CD4-positive, alpha-beta T cell (primary cell): ENCODE measurements at regions not wholly inside any gene's neighbourhood (a gene's known extent, or its start where the extent isn't known, plus 50 kb on each side); places are given as distances from the start of the nearest gene placed in this dataset.

ENCODE experiments used
- ATAC-seq: fragments of 200-7000 bp; cut with Tn5 transposase; one replicate; pipeline ENCODE4 v1.10.0; 2022; ENCODE audit warnings: mild to moderate bottlenecking; ENCODE audit not compliant: poor library complexity
- CTCF ChIA-PET: fragments of 350-600 bp; sonication (Branson Sonifier 250); formaldehyde crosslinking; loops from one replicate; lab custom pipeline; 2021; ENCODE audit warnings: antibody characterized with exemption, inconsistent platforms; lab: Charles Lee
- POLR2A ChIA-PET: fragments of 350-600 bp; sonication (Branson Sonifier 250); formaldehyde crosslinking; loops from one replicate; lab custom pipeline; 2021; ENCODE audit warnings: antibody characterized with exemption, inconsistent platforms; lab: Charles Lee
- DNase-seq, 14 experiments: peaks; one replicate each; pipeline ENCODE4 v3.0.0-alpha.2; 2013 to 2020; ENCODE audit warnings: mixed read lengths in 2 of 14
- H3K27ac ChIP-seq, 2 donors: one replicate each; pipeline versions ENCODE4 v1.5.1 to v1.7.0; 2013; ENCODE audit warnings: low read length in 2 of 2, low read depth in 1 of 2, mild to moderate bottlenecking in 1 of 2
- H3K27me3 ChIP-seq, 2 experiments: 1 replicate in 1 of 2; 2 replicates in 1 of 2; pipeline versions ENCODE4 v1.6.1 to v1.7.0; 2013; ENCODE audit warnings: low read length in 2 of 2, control low read depth in 1 of 2, mild to moderate bottlenecking in 1 of 2, moderate library complexity in 1 of 2; ENCODE audit not compliant: insufficient read depth in 2 of 2, control insufficient read depth in 1 of 2
- H3K36me3 ChIP-seq: one replicate; pipeline ENCODE4 v1.6.1; 2013; ENCODE audit warnings: low read length, control low read depth; ENCODE audit not compliant: insufficient read depth
- H3K4me1 ChIP-seq: one replicate; pipeline ENCODE4 v1.6.1; 2013; ENCODE audit warnings: low read length, control low read depth; ENCODE audit not compliant: insufficient read depth
- H3K4me3 ChIP-seq: one replicate; pipeline ENCODE4 v1.5.1; 2013; ENCODE audit warnings: mild to moderate bottlenecking, low read length, moderate library complexity
- H3K9me3 ChIP-seq, 2 experiments: 1 replicate in 1 of 2; 2 replicates in 1 of 2; pipeline versions ENCODE4 v1.6.1 to v1.7.0; 2013; ENCODE audit warnings: low read length in 2 of 2, mild to moderate bottlenecking in 2 of 2, control low read depth in 1 of 2, moderate library complexity in 1 of 2; ENCODE audit not compliant: control insufficient read depth in 1 of 2, insufficient read depth in 1 of 2
- H3K27ac Mint-ChIP-seq: one replicate; pipeline ENCODE4 v1.8.0; 2020; ENCODE audit warnings: mixed read lengths
- H3K27me3 Mint-ChIP-seq: one replicate; pipeline ENCODE4 v1.8.0; 2021; ENCODE audit warnings: mixed read lengths
- H3K36me3 Mint-ChIP-seq: one replicate; pipeline ENCODE4 v1.8.0; 2021; ENCODE audit warnings: low read depth, mixed read lengths
- H3K4me1 Mint-ChIP-seq: one replicate; pipeline ENCODE4 v1.8.0; 2021; ENCODE audit warnings: low read depth, mixed read lengths
- H3K4me3 Mint-ChIP-seq: one replicate; pipeline ENCODE4 v1.8.0; 2020; ENCODE audit warnings: mild to moderate bottlenecking, mixed read lengths
- H3K9me3 Mint-ChIP-seq: one replicate; pipeline ENCODE4 v1.8.0; 2020; ENCODE audit warnings: mixed read lengths
- CTCF ChIP-seq: fragments of 200-600 bp; IDR thresholded peaks from one replicate; pipeline ENCODE4 v1.8.0; 2022; ENCODE audit warnings: antibody characterized with exemption, mild to moderate bottlenecking
- intact Hi-C, 2 experiments: fragments of 100-400 bp; cut with DNase I in 1 of 2; cut with micrococcal nuclease in 1 of 2; formaldehyde crosslinking; loops; one replicate each; pipeline versions ENCODE4 v1.15.1 to v1.9.0; 2023 to 2025; cut with DNase I, micrococcal nuclease

GRCh38 chr16:17529982-17530760 is 59.4 kb upstream of the XYLT1 start:
- Histone ChIP-seq H3K36me3 (no peaks in the 10 kb centered on the region), H3K27ac (peak overlapping the region; percentile 30 to 76), H3K4me3 (peak overlapping the region; percentile 64), H3K27me3 (no peaks in the 10 kb centered on the region), H3K9me3 (no peaks in the 10 kb centered on the region), H3K4me1 (peaks cover 13% of the 10 kb centered on the region)
- ChIA-PET CTCF (no interaction called here), POLR2A (no interaction called here)
- intact Hi-C loops, result loop anchor here in 1 of 2 experiments (10.0 kb wide), 1 partner anchor 45 kb away; no protein-coding TSS in a partner anchor
- Mint-ChIP-seq H3K9me3 (no peaks in the 10 kb centered on the region), H3K27ac (peak overlapping the region; percentile 80), H3K4me1 (peaks cover 17% of the 10 kb centered on the region), H3K36me3 (no peaks in the 10 kb centered on the region), H3K4me3 (peak overlapping the region; percentile 82), H3K27me3 (no peaks in the 10 kb centered on the region)
- ATAC-seq (peak; percentile 90), DNase-seq (peak in 11 of 14 experiments; percentile 6 to 81 (median 27))
- no peak for TF ChIP-seq CTCF

DNA sequence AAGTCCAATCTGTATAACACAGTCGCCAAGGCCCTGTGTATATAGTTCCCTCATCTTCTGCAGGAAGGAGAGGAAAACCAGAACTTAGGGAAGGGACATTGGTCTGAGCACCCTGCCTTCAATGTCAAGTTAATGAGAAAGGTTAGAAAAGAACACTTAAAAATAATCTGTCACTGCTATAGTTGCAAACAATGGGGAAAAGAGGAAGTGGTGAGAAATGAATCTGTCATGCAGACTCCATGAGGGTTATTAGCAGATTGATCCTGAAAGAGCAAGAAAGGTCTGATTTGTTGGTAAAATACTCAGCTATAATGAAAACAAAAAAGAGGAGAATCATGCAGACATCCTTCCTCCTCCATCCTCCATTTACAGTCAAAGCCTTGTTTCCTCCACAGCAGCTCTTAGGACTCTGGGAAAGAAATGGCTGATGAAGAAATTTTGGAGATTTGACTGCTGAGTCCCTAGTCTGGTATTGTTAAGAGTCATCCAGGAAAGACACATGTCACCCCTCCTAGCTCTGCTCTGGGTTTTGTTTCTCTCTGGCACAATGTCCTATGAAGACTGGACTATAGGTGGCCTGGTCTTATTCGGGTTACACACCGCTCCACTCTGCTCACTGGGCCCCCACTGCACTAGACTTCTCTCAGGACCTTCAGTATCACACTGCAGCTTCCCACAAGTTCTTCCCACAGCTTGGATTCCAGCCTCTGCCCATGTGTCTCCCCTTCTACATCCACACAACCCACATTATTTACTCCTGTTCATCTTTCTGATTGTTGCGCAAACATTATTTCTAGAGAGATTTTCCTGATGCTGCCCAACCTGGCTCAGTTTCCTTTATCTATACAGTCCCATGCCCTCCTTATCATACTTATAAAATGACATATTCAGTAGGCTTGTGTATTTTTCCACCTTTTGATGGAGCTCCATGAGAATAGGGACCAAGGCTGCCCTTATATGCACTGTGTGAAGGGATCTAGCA is 56.5 kb upstream of the XYLT1 start:
- POLR2A ChIA-PET, result no interaction called here
- H3K27ac ChIP-seq, result no peak overlapping the region
- Mint-ChIP-seq H3K9me3 (no peaks in the 10 kb centered on the region), H3K27me3 (peaks cover 4% of the 10 kb centered on the region), H3K4me3 (no peak overlapping the region), H3K4me1 (peaks cover 17% of the 10 kb centered on the region), H3K36me3 (no peaks in the 10 kb centered on the region), H3K27ac (no peak overlapping the region)
- no peak for TF ChIP-seq CTCF
- no peaks in the 10 kb centered on the region for H3K9me3 ChIP-seq
- intact Hi-C loops, result no loop called here
- H3K27me3 ChIP-seq, result no peaks in the 10 kb centered on the region
- peak in 1 of 14 experiments; percentile 18 for DNase-seq
- no peak overlapping the region for H3K4me3 ChIP-seq
- H3K36me3 ChIP-seq, result no peaks in the 10 kb centered on the region
- CTCF ChIA-PET, result no interaction called here
- ATAC-seq, result no peak
- H3K4me1 ChIP-seq, result peaks cover 13% of the 10 kb centered on the region

- H3K27ac Mint-ChIP-seq, result no peak overlapping the region
- peaks cover 4% of the 10 kb centered on the region for H3K27me3 Mint-ChIP-seq
- DNase-seq (no peak), ATAC-seq (no peak)
- Histone ChIP-seq H3K27me3 (peaks cover 0 to 5% of the 10 kb centered on the region in 2 experiments), H3K36me3 (no peaks in the 10 kb centered on the region), H3K27ac (no peak overlapping the region), H3K9me3 (no peaks in the 10 kb centered on the region), H3K4me3 (no peak overlapping the region), H3K4me1 (peaks cover under 1% of the 10 kb centered on the region)
- peaks cover 9% of the 10 kb centered on the region for H3K4me1 Mint-ChIP-seq
- H3K36me3 Mint-ChIP-seq, result no peaks in the 10 kb centered on the region
- ChIA-PET POLR2A (no interaction called here), CTCF (no interaction called here)
- no peaks in the 10 kb centered on the region for H3K9me3 Mint-ChIP-seq
- TF ChIP-seq CTCF, result no peak
- no peak overlapping the region for H3K4me3 Mint-ChIP-seq
- intact Hi-C loops, result no loop called here
Measured at GRCh38 chr16:17524656-17525055, 53.9 kb upstream of the XYLT1 start.
